Osteocyte (in vitro differentiated cells): ENCODE measurements at regions not wholly inside any gene's neighbourhood (a gene's known extent, or its start where the extent isn't known, plus 50 kb on each side); places are given as distances from the start of the nearest gene placed in this dataset.

Experiments used
- DNase-seq: peaks from one replicate; pipeline ENCODE4 v3.0.0; 2021; ENCODE audit warnings: mixed read lengths; ENCODE audit not compliant: unreplicated experiment; ENCODE audit errors: extremely low spot score
- H3K27ac Mint-ChIP-seq: one replicate; pipeline ENCODE4 v1.8.0; 2021; ENCODE audit warnings: mild to moderate bottlenecking, mixed read lengths; ENCODE audit not compliant: unreplicated experiment
- H3K27me3 Mint-ChIP-seq: one replicate; pipeline ENCODE4 v1.8.0; 2021; ENCODE audit warnings: mixed read lengths; ENCODE audit not compliant: unreplicated experiment
- H3K36me3 Mint-ChIP-seq: one replicate; pipeline ENCODE4 v1.8.0; 2021; ENCODE audit warnings: mixed read lengths; ENCODE audit not compliant: unreplicated experiment
- H3K4me1 Mint-ChIP-seq: one replicate; pipeline ENCODE4 v1.8.0; 2021; ENCODE audit warnings: mixed read lengths; ENCODE audit not compliant: unreplicated experiment
- H3K4me3 Mint-ChIP-seq: one replicate; pipeline ENCODE4 v1.8.0; 2021; ENCODE audit warnings: mild to moderate bottlenecking, moderate library complexity, mixed read lengths; ENCODE audit not compliant: unreplicated experiment
- H3K9me3 Mint-ChIP-seq: one replicate; pipeline ENCODE4 v1.8.0; 2021; ENCODE audit warnings: mixed read lengths; ENCODE audit not compliant: unreplicated experiment
- TF ChIP-seq, protein P1 (sequence below): fragments of 200-600 bp; sonication (generic); IDR thresholded peaks from 2 replicates; pipeline ENCODE4 v1.5.0; 2021; ENCODE audit warnings: antibody characterized with exemption, mild to moderate bottlenecking, moderate library complexity

GRCh38 chr1:191959856-191960255, 198.4 kb upstream of the RGS18 start:
- H3K4me1 Mint-ChIP-seq = peaks cover 10% of the 10 kb centered on the region
- H3K36me3 Mint-ChIP-seq = no peaks in the 10 kb centered on the region
- no peak overlapping the region for H3K4me3 Mint-ChIP-seq
- TF ChIP-seq, protein P1, sequence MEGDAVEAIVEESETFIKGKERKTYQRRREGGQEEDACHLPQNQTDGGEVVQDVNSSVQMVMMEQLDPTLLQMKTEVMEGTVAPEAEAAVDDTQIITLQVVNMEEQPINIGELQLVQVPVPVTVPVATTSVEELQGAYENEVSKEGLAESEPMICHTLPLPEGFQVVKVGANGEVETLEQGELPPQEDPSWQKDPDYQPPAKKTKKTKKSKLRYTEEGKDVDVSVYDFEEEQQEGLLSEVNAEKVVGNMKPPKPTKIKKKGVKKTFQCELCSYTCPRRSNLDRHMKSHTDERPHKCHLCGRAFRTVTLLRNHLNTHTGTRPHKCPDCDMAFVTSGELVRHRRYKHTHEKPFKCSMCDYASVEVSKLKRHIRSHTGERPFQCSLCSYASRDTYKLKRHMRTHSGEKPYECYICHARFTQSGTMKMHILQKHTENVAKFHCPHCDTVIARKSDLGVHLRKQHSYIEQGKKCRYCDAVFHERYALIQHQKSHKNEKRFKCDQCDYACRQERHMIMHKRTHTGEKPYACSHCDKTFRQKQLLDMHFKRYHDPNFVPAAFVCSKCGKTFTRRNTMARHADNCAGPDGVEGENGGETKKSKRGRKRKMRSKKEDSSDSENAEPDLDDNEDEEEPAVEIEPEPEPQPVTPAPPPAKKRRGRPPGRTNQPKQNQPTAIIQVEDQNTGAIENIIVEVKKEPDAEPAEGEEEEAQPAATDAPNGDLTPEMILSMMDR = no peak
- H3K27me3 Mint-ChIP-seq = no peaks in the 10 kb centered on the region
- no peak for DNase-seq
- H3K27ac Mint-ChIP-seq = no peak overlapping the region
- H3K9me3 Mint-ChIP-seq = no peaks in the 10 kb centered on the region

GRCh38 chr1:191963286-191963685, 195.0 kb upstream of the RGS18 start:
- TF ChIP-seq, protein P1 = no peak
- H3K27ac Mint-ChIP-seq = no peak overlapping the region
- no peaks in the 10 kb centered on the region for H3K9me3 Mint-ChIP-seq
- peaks cover 10% of the 10 kb centered on the region for H3K4me1 Mint-ChIP-seq
- DNase-seq = no peak
- no peaks in the 10 kb centered on the region for H3K36me3 Mint-ChIP-seq
- H3K4me3 Mint-ChIP-seq = no peak overlapping the region
- no peaks in the 10 kb centered on the region for H3K27me3 Mint-ChIP-seq

GRCh38 chr1:191963781-191964455, 194.3 kb upstream of the RGS18 start:
- Mint-ChIP-seq H3K27ac (no peak overlapping the region), H3K36me3 (no peaks in the 10 kb centered on the region), H3K9me3 (no peaks in the 10 kb centered on the region), H3K27me3 (no peaks in the 10 kb centered on the region), H3K4me1 (peaks cover 10% of the 10 kb centered on the region), H3K4me3 (no peak overlapping the region)
- TF ChIP-seq, protein P1 = no peak
- no peak for DNase-seq

- Mint-ChIP-seq H3K36me3 (no peaks in the 10 kb centered on the region), H3K4me3 (no peak overlapping the region), H3K4me1 (peaks cover 1% of the 10 kb centered on the region), H3K9me3 (peaks cover 2% of the 10 kb centered on the region), H3K27ac (no peak overlapping the region), H3K27me3 (no peaks in the 10 kb centered on the region)
- TF ChIP-seq, protein P1 = no peak
- DNase-seq = no peak
Observed at GRCh38 chr1:191969290-191969689, 189.0 kb upstream of the RGS18 start.

DNA sequence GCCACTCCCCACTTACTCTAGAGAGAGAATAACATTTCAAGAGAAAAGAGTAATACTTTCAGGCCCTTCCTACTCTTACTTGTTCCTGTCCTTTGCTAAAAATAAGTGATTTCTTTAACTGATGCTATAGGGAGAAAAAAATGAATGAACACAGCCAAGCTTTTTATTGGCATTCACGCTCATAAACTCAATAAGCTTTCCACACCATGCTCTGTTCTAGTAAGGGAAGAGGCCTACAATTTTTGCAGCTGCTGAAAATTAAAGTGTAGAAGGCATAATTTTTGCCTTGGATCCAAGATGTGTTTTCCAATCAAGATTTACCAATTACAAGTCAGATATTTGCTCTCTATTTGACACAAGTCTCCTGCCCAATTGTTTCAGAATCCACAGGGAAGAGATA, 188.1 kb upstream of the RGS18 start:
- TF ChIP-seq, protein P1 = no peak
- Mint-ChIP-seq H3K36me3 (no peaks in the 10 kb centered on the region), H3K4me3 (no peak overlapping the region), H3K9me3 (peaks cover 6% of the 10 kb centered on the region), H3K27me3 (no peaks in the 10 kb centered on the region), H3K4me1 (no peaks in the 10 kb centered on the region), H3K27ac (no peak overlapping the region)
- no peak for DNase-seq
